ENCODE measurements at regions not wholly inside any gene's neighbourhood (a gene's known extent, or its start where the extent isn't known, plus 50 kb on each side); places are given as distances from the start of the nearest gene placed in this dataset.

GRCh38 chr18:24930478-24930877 is 421.5 kb downstream of the ZNF521 start:
- TF ChIP-seq SNAI2 (CRISPR knock-in tag; IDR thresholded peaks at IDR 0.05): no peak
- TF ChIP-seq CSDC2 (CRISPR knock-in tag; IDR thresholded peaks at IDR 0.05): no peak
- TF ChIP-seq OSR1 (CRISPR knock-in tag; IDR thresholded peaks at IDR 0.05): no peak
- no peak for TF ChIP-seq CREB5 (CRISPR knock-in tag; IDR thresholded peaks at IDR 0.05; ENCODE audit: low read depth)
- TF ChIP-seq ZNF70 (CRISPR knock-in tag; IDR thresholded peaks at IDR 0.05): no peak
- TF ChIP-seq ZFP30 (CRISPR knock-in tag; IDR thresholded peaks at IDR 0.05): no peak
- ATAC-seq: no peak

DNA sequence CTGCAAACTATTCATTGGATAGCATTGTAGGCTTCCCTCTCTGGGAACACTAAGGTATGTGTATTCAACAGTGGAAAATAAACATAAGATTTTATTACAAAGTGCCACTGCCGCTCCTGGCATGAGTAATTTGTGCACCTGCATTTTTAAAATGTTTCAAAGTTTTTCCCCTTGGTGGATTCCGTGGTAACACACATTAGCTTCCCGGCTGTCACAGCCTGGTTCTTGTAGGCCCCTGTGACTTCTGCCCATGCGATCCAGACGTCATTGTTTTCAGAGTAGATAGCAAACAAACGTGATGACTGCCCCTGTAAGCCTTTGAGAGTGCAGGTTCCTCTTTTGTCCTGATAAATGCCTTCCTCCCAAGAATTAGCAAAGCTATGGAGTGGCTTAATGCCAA is 421.0 kb downstream of the ZNF521 start:
- ATAC-seq: no peak
- TF ChIP-seq CREB5 (CRISPR knock-in tag; IDR thresholded peaks at IDR 0.05; ENCODE audit: low read depth) (no peak), OSR1 (CRISPR knock-in tag; IDR thresholded peaks at IDR 0.05) (no peak), PPARA (CRISPR knock-in tag; IDR thresholded peaks at IDR 0.05; ENCODE audit: borderline replicate concordance) (no peak), ZFP3 (CRISPR knock-in tag; IDR thresholded peaks at IDR 0.05) (no peak), SNAI2 (CRISPR knock-in tag; IDR thresholded peaks at IDR 0.05) (no peak), GLIS3 (CRISPR knock-in tag; IDR thresholded peaks at IDR 0.05) (no peak), ZNF565 (CRISPR knock-in tag; conservative IDR thresholded peaks at IDR 0.05; ENCODE audit: low read depth) (no peak), TCF4 (CRISPR knock-in tag; IDR thresholded peaks at IDR 0.05; ENCODE audit: borderline replicate concordance) (no peak), ZNF70 (CRISPR knock-in tag; IDR thresholded peaks at IDR 0.05) (no peak), ZNF8 (CRISPR knock-in tag; IDR thresholded peaks at IDR 0.05) (no peak), TOX (CRISPR knock-in tag; IDR thresholded peaks at IDR 0.05; ENCODE audit: borderline replicate concordance) (no peak), ZFP30 (CRISPR knock-in tag; IDR thresholded peaks at IDR 0.05) (no peak), ZC3H10 (CRISPR knock-in tag; IDR thresholded peaks at IDR 0.05) (no peak), CSRNP3 (CRISPR knock-in tag; IDR thresholded peaks at IDR 0.05) (no peak), PATZ1 (CRISPR knock-in tag; IDR thresholded peaks at IDR 0.05; ENCODE audit: borderline replicate concordance) (no peak), ESRRG (CRISPR knock-in tag; IDR thresholded peaks at IDR 0.05) (no peak)

DNA sequence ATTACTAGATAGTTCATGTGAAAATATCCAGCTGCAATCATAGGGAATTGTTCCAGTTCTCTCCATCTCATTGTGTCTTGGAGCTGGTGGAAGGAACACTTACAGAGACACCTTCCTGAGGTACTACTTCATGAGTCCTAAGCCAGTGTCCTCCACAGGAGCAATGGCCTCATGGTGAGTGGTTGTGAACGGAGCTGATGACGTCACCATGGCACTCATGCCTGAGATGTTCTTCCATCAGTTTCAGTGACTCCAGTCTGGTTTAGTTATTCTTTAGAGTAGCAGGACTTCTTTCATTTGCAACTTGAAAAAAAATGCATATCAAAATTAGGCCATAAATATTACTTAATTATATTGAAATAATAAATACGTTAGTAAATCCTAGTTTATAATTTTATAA is 418.6 kb downstream of the ZNF521 start:
- no peak for ATAC-seq
- no peak for TF ChIP-seq PPARA (CRISPR knock-in tag; IDR thresholded peaks at IDR 0.05; ENCODE audit: borderline replicate concordance)
- TF ChIP-seq, protein P1, sequence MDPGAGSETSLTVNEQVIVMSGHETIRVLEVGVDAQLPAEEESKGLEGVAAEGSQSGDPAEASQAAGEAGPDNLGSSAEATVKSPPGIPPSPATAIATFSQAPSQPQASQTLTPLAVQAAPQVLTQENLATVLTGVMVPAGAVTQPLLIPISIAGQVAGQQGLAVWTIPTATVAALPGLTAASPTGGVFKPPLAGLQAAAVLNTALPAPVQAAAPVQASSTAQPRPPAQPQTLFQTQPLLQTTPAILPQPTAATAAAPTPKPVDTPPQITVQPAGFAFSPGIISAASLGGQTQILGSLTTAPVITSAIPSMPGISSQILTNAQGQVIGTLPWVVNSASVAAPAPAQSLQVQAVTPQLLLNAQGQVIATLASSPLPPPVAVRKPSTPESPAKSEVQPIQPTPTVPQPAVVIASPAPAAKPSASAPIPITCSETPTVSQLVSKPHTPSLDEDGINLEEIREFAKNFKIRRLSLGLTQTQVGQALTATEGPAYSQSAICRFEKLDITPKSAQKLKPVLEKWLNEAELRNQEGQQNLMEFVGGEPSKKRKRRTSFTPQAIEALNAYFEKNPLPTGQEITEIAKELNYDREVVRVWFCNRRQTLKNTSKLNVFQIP (CRISPR knock-in tag; IDR thresholded peaks at IDR 0.05; ENCODE audit: borderline replicate concordance, low read depth): no peak
- no peak for TF ChIP-seq PATZ1 (CRISPR knock-in tag; IDR thresholded peaks at IDR 0.05; ENCODE audit: borderline replicate concordance)
- no peak for TF ChIP-seq ESRRG (CRISPR knock-in tag; IDR thresholded peaks at IDR 0.05)
- no peak for TF ChIP-seq ZFP30 (CRISPR knock-in tag; IDR thresholded peaks at IDR 0.05)
- TF ChIP-seq ZNF565 (CRISPR knock-in tag; conservative IDR thresholded peaks at IDR 0.05; ENCODE audit: low read depth): no peak
- no peak for TF ChIP-seq ZC3H10 (CRISPR knock-in tag; IDR thresholded peaks at IDR 0.05)
- TF ChIP-seq CREB5 (CRISPR knock-in tag; IDR thresholded peaks at IDR 0.05; ENCODE audit: low read depth): no peak
- no peak for TF ChIP-seq OSR1 (CRISPR knock-in tag; IDR thresholded peaks at IDR 0.05)
- TF ChIP-seq GLIS3 (CRISPR knock-in tag; IDR thresholded peaks at IDR 0.05): no peak
- TF ChIP-seq ZFP3 (CRISPR knock-in tag; IDR thresholded peaks at IDR 0.05): no peak
- no peak for TF ChIP-seq RARB (CRISPR knock-in tag; IDR thresholded peaks at IDR 0.05)
- no peak for TF ChIP-seq ISL1 (CRISPR knock-in tag; IDR thresholded peaks at IDR 0.05)

All from SK-N-SH treated with all-trans-retinoic acid at 6 μM for 48 hours (cell line).